HG03457 (cell line): ENCODE measurements at regions not wholly inside any gene's neighbourhood (a gene's known extent, or its start where the extent isn't known, plus 50 kb on each side); places are given as distances from the start of the nearest gene placed in this dataset.

Source experiments
- ATAC-seq: cut with Tn5 transposase; IDR thresholded peaks from one replicate; pipeline ENCODE4 v1.9.1; 2021; ENCODE audit warnings: moderate number of reproducible peaks; ENCODE audit not compliant: unreplicated experiment

DNA sequence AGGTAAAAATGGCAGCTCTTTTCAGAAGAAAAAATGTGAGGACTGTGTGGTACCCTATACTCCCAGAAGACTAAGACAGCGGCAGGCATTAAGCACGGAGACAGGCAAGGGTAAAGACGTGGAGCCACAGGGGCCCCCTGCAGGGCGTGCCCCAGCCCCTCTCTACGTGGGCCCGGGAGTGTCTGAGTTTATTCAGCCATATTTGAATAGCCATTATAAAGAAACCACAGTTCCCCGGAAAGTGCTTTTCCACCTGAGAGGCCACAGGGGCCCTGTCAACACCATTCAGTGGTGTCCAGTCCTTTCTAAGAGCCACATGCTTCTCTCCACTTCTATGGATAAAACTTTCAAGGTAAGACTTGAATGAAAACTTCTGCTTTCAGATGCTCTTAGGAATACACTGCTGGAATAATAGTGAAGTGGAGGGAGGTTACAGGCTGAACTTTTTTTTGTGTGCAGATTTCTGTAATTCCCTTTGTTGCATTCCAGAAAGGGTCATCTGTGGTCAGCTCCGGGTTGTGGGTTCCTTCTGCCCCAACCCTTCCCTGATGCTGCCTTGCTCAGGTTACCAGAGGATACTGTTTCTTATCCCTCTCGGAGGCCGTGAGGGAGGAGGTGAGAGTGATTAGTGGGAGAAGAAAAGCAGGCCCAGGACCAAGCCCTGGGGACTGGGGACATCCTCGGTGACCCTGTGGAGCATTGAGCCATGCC is 58.4 kb downstream of the SLC25A47 start:
- ATAC-seq: no peak

GRCh38 chr14:100382106-100382455 is 58.9 kb downstream of the SLC25A47 start:
- ATAC-seq: no peak

DNA sequence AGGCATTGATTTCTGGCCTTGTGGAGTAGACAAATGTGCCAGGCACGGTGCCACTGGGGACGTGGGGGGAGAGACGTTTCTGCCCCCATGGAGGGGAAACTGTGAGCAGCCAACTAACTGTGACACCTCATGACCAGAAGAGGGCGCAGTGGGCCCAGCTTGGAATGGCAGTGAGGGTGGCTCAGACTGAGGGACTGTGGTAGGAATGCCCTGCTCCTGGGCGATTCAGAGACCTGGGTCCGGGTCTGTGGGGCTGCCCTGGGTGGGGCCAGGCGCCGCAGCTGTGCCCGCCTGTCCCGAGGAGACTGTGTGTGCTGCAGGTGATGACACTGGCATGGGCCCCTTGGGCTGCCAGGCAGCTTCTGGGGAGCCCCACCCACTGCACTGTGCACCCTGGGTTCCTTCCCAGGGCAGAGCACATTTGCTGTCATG is 60.6 kb downstream of the SLC25A47 start:
- ATAC-seq: no peak

DNA sequence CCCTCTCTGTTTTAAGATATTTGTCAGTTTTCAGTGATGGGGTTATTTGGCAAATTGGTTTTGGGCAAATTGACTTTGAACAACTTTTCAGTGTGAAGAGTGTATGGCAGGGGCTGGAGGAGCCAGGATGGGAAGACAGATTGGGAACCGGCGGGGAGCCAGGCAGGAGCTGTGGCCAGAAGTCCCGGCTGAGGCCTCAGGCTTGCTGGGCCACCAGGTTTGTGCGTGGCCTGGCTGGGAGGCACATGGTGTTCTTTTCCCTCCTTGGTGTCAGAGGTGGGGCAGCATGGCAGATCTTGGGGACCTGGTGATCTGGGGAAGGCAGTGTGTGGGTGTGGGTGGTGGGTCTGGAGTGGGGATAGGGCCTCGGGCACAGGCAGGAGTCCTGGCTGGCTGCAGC is 61.1 kb downstream of the SLC25A47 start:
- no peak for ATAC-seq

DNA sequence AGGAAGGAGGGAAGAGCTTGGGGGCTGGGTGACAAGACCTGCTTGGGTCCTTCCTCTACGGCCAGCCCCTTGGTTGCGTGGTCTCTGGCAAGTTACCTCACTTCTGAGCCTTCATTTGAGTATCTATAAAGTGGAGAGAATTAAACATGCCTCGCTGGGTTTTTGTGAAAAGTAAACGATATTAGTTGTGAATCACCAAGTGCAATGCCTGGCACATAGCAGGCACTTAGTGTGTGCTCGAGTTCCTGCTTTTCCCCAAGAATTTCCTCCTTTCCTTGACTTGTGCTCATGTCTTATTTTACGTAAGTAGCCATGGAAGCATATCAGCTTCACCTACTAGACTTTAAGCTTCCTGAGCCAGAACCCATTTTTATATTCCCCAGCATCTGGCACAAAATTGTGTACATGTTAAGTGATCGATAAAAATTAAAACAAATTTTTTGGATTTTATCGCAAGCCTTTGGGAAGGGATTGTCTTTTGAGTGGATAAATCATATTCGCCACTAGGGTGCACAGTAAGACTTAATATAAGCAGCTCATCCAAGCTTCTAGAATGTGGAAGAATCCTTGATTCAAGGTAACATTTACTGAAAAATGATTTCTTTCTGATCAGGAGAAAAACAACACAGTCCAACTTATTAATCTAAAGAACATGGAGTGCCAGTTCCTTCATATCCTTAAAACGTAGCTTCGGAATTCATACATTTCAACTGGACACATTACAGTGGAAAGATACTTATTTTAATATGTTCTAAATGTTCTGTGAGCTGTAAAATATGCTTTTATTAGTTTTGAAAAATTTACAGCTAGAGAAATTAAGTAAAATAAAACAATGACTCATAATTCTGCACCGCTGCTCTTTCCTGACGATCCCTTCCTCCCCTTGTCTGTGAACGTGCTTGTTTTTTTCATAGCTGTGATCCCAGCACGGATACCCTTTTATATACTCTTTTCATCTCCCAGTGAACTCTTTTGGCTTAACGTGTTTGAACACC is 62.0 kb downstream of the SLC25A47 start:
- no peak for ATAC-seq

- ATAC-seq: no peak
Measured at GRCh38 chr14:100386121-100386520, 63.0 kb downstream of the SLC25A47 start.

GRCh38 chr14:100386846-100387245 is 63.7 kb downstream of the SLC25A47 start:
- ATAC-seq: no peak

DNA sequence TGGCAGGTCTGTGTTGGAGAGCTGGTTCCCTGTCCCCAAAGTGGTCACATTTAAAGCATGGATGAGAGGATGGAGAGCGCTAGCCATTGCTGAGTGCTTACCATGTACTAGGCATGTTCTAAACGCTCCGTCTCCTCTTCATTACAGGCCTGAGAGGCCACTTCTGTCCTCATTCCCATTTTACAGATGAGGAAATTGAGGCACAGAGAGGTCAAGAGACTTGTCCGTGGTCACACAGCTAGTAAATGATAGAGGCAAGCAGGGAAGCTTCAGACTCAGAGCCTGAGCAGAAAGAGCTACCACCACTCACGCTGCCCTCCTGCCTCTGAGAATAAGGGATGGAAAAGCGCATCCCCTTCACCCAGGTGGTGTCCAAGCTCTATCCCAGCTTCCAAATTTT is 64.3 kb downstream of the SLC25A47 start:
- no peak for ATAC-seq

DNA sequence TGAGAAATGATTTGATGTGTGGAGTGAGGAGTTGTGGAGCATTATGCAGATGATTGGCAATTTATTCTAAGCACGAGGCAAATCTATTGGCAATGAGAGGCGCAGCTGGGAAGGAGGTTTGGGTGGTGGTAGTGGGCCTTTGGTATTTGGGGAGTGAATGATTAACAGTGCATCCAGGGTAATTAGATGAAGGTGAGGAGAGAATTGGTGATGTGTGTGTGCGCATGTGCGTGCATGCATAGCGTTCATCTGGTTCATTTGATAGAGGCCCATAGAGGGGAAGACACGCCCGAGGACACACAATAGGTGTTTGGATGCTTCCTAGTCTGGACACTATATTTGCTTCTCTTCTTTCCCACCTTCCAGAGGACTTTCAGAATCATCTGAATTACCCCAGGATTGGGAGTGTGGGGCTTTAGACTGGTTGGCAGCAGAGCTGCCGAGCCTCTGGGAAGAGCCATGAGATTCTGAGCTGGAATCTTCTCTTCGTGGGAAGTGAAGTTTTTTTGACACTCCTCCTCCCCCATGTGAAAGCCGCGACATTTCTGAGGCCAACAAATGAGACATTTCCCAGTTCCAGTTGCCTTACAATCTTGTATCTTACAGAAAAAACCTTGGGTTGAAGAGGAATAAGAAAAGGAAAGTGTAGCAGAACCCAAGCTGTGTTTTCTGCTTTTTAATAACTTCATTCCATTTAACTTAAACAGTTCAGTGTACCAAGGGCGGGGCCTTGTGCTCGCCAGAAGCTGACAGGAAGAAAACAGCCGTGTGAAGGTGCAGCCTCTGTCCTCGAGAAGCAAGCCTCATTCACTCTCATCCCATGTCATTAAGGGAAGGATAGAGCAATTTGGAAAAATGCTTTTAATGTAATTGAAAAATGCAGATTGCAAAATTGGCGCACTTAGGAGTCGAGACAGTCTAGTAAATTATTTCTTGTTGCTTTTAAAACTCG is 65.2 kb downstream of the SLC25A47 start:
- ATAC-seq: no peak

GRCh38 chr14:100389497-100390104 is 66.5 kb downstream of the SLC25A47 start:
- no peak for ATAC-seq

DNA sequence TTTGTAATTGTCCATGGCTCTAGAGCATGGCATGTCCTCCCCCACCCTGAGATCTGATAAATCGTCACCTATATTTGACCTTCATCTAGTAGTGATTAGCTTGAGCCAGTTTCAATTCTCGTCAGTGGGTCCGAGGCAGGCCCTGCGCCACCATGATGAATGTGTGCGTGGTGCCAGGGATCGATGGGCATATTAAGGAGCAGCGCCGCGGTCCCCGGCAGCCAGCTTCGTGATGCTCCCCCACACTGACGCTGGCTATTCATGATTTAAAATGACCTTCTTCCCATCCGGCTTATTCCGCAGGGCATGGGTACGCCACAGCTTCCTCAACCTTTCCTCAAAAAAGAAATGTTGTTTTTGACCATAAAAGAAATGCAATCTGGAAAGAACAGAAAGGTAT is 68.0 kb downstream of the SLC25A47 start:
- ATAC-seq: no peak

- ATAC-seq: no peak
Measured at GRCh38 chr14:100391724-100392123, 68.6 kb downstream of the SLC25A47 start.

DNA sequence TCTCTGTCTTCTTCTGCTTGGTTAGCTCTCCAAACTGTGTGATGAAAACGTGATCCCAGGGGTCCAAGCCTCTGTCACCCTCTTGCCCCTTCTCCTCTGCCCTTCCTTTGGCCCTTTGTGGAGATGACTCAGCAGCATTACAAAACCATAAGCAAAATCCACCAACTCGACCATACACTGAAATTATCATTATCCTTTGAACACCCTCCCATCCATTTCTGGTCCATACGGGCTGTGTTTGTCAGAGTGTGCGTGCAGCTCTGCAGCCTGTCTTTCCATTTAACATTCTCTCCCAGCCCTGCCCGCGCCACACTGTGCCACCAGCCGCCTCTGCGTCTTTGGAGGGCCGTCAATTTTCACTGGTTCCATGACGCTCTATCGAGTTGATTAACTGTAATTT is 69.2 kb downstream of the SLC25A47 start:
- ATAC-seq: no peak

DNA sequence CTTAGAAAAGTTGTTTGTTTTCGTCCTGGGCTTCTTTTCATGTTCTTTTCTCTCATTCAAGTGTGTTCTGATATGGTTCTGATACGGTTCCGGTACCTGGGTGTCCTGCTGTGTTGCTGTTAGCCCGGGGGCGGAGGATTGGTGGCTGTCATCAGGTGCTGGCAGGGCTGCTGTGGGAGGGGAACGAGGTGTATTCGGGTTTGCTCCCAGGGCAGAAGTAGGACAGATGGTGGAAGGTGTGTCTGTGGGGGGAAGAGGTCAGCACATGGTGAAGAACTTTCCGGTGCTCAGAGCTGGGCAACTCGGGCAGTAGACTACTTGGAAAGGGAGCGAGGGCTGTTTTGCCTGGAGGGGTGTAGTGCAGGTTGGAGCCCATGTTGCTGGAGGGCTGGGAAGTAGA is 70.2 kb downstream of the SLC25A47 start:
- no peak for ATAC-seq

- no peak for ATAC-seq
Measured at GRCh38 chr14:100393906-100394732, 71.0 kb downstream of the SLC25A47 start.

- no peak for ATAC-seq
Measured at GRCh38 chr14:100394886-100395672, 71.9 kb downstream of the SLC25A47 start.

- ATAC-seq: no peak
Measured at GRCh38 chr14:100396266-100396795, 73.2 kb downstream of the SLC25A47 start.

DNA sequence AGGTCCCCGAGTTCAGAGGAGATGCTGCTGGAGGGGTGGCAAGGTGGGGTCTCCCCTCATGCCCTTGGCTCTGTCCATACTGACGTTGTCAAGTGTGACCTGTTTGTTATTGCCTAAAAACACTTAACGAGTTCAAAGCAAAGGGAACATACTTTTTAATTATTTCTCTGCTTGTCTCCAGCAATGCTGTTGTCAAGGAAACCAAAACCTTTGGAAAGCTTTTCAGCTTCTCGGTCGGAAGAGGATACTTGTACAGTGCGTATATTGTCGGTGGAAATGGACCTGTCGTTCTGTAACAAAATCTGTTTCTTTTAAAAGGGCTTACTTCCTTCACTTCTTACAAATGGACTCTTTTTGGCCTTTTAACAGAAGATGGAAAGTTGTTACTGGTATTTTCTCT is 73.9 kb downstream of the SLC25A47 start:
- no peak for ATAC-seq

DNA sequence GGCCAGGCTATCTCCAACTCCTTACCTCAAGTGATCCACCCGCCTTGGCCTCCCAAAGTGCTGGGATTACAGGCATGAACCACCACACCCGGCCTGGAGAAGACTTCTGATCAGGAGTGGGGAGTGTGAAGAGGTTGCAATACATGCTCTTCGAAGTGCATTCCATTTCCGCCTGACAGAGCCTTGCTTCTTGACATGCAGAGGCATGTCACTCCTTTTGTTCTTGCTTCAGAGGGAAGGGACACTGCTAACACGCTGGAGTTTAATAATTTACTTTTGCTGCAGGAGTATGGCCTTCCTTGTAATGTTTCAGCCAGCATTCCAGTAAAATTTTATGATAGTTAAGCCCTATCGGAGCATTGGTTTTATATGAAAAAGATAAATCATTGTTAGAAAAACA is 74.9 kb downstream of the SLC25A47 start:
- ATAC-seq: no peak
